OCI-M2 (cell line): ENCODE measurements at regions not wholly inside any gene's neighbourhood (a gene's known extent, or its start where the extent isn't known, plus 50 kb on each side); places are given as distances from the start of the nearest gene placed in this dataset.
"Not testable (repeated sequence)": the region's sequence is repeated elsewhere in the genome, so short reads cannot be mapped to it uniquely, and the experiment has no call there.

Source experiments
- DNase-seq: peaks from one replicate; lab custom pipeline; 2025; ENCODE audit not compliant: unreplicated experiment; lab: John Stamatoyannopoulos, UW

GRCh38 chr1:239963856-239964255 lies 127.8 kb upstream of the FMN2 start:
- no peak for DNase-seq

DNA sequence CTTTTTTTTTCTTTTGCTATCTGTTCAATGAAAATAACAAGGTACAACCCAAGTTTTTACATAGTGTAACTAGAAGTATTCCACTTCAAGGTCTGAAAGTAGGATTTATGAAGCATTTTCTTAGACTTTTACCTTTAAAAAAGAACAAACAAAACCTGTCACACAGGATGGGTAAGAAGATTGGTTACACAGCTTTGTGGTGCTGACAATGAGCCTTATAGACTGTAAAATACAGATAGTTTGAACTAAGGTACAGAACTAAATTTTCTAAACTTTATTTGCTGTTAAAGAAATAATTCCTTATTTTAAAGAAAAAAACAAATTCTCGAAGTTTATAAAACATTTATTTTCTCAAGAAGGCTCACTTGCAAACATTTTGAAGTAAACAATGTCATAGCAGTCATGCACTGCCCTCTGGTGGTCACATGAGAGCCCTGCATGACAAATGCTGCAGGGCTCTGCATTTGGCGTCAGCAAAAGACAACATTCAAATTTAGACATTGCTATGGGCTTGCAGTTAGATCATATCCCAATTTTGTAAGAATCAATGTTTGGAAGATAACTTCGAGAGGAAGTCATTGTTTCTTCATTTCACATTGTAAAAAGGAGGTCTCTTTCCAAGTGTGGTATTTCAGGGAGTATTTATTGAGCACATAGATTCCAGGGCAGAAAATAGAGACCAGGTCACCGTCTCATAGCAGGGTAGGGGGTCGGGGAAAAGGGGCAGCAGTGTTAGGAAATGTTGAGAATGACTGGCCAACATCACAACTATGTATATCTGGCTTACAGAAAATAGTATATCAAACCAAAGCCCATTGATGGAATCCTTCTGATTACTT lies 115.3 kb upstream of the FMN2 start:
- DNase-seq = no peak

DNA sequence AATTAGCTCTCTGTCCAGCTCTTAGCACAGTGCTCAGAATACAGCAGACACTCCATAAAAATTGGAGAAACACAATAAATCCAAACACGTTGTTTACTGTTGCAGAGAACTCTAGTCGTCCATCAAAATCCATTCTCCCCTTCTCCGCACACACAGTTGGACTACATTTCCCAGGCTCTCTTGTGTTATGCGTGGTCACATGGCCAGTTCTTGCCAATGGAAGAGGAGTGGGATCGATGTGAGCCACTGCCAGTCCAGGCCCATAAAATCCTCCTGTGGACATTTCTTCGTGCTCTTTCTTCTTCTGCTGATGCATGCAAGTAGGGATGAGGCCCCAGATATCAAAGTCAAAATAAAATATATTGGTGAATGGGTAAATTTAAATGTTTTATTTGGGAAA lies 114.3 kb upstream of the FMN2 start:
- DNase-seq = no peak

- no peak for DNase-seq
These were observed 112.2 kb upstream of the FMN2 start for GRCh38 chr1:239979456-239979855.

GRCh38 chr1:239982762-239983161 lies 108.9 kb upstream of the FMN2 start:
- DNase-seq = no peak

DNA sequence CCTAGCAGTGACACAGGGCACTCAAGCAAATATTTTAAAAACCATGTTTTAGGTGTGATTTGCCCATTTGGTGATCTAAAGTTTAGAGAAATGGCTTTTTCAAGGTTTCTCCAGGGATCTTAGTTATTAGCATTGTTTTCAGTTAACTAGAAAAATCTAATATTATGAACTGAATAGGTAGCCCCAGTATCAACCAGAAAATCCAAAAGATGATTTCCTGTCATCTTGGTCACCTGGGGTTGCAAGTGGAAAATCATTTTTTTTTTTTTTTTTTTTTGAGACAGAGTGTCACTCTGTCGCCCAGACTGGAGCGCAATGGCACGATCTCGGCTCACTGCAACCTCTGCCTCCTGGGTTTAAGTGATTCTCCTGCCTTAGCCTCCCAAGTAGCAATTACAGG lies 106.6 kb upstream of the FMN2 start:
- no peak for DNase-seq

GRCh38 chr1:239987103-239987745 lies 104.5 kb upstream of the FMN2 start:
- DNase-seq = no peak

GRCh38 chr1:239989990-239990389 lies 101.7 kb upstream of the FMN2 start:
- no peak for DNase-seq

DNA sequence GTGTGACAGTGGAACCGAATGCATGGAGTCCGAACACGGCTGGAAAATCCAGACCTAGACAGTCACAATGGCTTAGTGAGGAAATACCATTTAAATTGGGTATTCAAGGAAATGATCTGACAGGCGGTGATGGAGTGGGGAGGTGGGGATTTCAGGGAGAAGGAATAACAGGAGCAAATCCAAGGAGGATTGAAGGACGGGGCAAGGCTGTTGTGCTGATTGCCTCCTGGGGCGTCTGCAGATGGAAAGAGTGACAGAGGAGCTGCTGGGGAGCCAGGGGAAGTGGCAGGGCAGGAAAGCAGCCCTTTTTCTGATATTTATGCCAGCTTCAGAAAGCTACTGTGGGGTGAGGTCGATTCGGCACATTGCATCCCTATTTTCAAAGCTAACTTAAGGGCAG lies 99.1 kb upstream of the FMN2 start:
- not testable (repeated sequence) for DNase-seq

GRCh38 chr1:239993366-239993765 lies 98.3 kb upstream of the FMN2 start:
- DNase-seq = no peak

DNA sequence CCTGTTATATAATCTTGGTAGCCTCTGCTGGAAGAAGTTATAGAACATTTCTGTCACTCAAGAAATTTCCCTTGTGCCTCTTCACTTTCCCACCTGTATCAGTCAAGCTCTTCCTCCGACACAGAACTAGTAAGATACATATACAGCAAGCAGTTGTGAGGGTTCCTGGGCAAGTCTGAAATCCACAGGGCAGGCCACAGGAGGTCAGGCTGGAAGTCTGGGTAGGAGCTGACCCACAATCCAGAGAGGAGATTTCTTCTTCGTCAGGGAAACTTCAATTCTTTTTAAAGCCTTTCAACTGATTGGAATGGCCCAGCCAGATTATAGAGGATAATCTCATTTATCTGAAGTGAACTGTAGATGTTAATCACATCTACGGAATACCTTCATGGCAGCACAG lies 96.4 kb upstream of the FMN2 start:
- DNase-seq = no peak

DNA sequence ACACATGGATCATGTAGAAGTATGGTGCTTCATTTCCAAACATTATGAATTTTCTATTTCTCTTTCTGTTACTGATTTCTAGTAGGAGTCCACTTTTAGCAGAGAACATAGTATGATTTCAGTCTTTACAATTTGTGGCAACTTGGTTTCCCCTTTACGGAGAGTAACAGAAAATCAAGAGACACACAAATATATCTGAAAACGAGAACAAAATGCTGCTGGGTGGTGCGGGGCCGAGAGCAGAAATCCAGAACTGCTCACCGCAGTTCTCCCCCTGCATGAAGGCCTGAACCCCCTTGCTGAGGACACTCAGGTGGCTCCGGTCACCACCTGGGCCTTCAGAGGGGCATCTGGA lies 94.5 kb upstream of the FMN2 start:
- DNase-seq = no peak

GRCh38 chr1:239997515-239998311 lies 94.0 kb upstream of the FMN2 start:
- DNase-seq = no peak

GRCh38 chr1:239998312-239998649 lies 93.4 kb upstream of the FMN2 start:
- no peak for DNase-seq

GRCh38 chr1:239999170-239999569 lies 92.5 kb upstream of the FMN2 start:
- no peak for DNase-seq

GRCh38 chr1:240000634-240001033 lies 91.0 kb upstream of the FMN2 start:
- no peak for DNase-seq

- no peak for DNase-seq
These were observed 90.4 kb upstream of the FMN2 start for GRCh38 chr1:240001177-240001740.

DNA sequence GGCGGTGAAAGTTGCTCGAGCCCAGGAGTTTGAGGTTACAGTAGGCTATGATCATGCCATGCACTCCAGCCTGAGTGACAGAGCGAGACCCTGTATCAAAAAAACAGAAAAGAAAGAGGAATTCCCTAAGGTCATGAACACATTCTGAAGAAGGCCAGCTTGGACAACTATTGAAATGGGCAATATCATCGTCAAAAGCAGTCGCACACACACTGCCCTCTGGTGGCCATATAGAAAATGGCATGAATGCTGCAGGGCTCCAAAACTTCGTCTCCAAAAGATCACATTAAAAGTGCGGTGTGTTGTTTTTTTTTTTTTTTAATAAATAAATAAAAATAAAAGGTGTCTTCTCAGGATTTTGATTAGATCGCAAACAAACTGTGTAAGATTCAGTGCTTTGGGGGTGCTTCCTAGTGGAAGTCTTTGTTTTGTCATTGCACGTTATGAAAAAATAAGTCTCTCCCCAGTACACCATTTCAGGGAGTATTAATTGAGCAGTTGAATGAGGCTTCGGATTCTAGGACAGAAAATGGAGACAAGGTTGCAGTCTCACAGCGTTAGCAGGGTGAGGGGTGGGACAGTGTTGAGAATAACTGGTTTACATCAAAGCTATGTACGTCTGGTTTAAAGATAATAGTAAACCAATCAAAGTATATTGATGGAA lies 87.5 kb upstream of the FMN2 start:
- no peak for DNase-seq

DNA sequence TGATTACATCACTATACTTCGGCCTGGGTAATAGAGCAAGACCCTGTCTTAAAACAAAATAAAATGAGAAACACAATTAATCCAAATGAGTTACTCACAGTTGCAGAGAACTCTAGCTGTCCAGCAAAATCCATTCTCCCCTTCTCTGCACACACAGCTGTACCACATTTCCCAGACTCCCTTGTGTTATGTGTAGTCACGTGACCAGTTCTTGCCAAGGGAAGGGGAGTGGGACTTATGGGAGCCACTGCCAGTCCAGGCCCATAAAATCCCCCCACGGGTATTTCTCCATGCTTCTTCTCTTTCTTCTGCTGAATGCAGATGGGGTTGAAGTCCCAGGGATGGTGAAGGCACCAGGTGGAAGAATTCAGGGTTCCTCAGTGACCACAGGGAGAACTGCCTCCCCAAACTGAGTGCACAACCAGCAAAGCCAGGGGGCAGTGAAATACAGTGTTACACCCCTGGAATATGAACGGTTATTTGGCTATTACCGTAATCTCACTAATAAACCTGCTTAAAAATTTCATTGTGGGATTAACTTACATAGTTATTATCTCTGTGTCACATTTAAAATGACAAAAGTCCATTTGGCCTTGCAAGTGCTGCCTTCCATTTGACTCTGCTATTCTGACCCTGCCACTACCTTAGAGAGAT lies 85.6 kb upstream of the FMN2 start:
- DNase-seq = no peak

DNA sequence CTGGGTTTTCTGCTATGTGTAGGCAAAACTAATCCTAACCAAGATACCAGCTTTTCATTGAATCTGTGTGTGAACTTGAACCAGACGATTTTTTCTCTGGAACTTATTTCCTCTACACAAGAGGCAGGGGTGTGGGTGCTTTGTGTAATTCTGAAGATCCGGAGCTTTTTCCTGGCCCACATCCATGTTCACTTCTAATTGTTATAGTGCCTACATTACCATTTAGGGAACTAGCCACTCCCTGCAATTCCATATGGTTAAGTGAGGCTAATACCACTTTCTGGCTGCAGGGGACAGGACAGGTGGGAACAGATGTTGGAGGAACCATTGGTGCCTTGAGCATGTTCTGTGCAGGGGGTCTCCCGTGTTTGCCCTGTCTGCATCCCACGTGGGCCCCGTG lies 83.4 kb upstream of the FMN2 start:
- DNase-seq = no peak

GRCh38 chr1:240014051-240014450 lies 77.6 kb upstream of the FMN2 start:
- no peak for DNase-seq
